HG02571 (cell line): ENCODE measurements at regions not wholly inside any gene's neighbourhood (a gene's known extent, or its start where the extent isn't known, plus 50 kb on each side); places are given as distances from the start of the nearest gene placed in this dataset.
A peak's percentile ranks its signal among the peaks of the same experiment; 100 is the strongest.
"Not testable (repeated sequence)": the region's sequence is repeated elsewhere in the genome, so short reads cannot be mapped to it uniquely, and the experiment has no call there.

Source experiments
- ATAC-seq: cut with Tn5 transposase; IDR thresholded peaks from one replicate; pipeline ENCODE4 v1.9.1; 2021; ENCODE audit warnings: mild to moderate bottlenecking, moderate library complexity; ENCODE audit not compliant: unreplicated experiment

DNA sequence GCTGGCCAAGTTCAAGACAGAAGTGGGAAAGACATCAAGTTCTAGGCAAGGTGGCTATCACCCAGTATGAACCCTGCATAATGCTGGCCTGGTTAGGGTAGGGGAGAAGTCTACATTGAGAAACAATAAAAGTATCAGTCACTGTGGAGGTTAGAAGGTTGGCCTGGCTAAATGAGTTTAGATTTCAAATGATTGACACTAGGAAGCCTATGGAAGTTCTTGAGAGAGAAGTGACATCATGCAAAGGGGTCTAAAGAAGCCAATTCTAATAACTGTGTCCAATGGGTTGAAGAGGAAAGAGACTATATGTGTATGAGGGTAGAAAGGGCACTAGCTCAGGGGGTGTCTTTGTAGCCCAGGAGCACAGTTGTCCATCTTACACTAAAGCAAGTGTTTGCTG is 98.5 kb upstream of the MBIP start:
- no peak for ATAC-seq

DNA sequence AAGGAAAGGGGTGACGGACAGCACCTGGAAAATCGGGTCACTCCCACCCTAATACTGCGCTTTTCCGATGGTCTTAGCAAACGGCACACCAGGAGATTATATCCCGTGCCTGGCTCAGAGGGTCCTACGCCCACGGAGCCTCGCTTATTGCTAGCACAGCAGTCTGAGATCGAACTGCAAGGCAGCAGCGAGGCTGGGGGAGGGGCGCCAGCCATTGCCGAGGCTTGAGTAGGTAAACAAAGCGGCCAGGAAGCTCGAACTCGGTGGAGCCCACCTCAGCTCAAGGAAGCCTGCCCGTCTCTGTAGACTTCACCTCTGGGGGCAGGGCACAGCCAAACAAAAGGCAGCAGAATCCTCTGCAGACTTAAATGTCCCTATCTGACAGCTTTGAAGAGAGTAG is 91.5 kb upstream of the MBIP start:
- not testable (repeated sequence) for ATAC-seq

DNA sequence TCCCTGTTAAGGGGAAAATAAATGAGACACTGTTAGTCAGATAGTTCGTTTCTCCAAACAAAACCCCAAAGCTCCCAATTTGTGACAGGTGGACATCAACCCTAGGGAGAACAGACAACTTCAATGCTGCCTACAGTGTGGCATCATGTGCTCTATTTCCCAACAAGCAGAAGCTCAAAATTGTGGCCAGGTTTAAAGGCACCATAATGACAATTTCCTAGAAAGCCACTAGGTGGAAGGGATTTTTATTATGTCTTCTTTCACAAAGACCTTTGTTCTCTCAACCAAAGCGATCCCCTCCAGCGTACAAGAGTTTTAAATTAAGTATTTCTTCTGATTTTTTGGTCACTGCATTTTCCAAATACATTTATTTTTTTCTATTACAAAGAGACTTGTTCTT is 88.0 kb upstream of the MBIP start:
- ATAC-seq: no peak

DNA sequence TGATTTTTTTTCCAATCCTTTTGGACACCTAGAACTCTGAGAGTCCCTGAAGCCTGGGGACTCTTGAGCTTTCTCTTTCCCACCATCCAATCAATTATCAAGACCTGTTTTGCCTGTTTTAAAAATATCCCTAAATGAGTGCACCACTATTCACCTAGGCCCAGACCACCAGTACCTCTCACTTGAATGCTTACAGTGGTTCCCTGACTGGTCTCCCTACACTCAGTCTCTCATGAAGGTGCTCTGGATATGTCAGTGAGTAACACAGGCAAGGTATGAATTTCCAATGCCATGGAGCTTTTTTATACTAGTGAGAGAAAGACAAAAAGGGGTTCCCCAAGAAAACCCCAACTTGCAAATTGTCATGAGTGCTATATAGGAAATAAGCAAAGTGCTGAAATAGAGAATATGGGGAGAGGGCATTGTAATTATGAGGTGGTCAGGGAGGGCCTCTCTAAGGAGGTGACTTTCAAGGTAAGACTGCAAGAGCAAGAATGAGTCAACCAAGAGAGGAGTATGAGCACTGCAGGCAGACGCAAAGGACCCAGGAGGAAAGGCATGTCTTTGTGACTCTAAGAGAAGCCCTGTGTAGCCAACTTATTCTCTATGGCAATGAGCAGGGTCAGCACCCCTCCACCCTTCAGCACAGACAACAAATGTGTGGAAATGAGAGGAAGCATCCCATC is 85.3 kb upstream of the MBIP start:
- ATAC-seq: no peak

DNA sequence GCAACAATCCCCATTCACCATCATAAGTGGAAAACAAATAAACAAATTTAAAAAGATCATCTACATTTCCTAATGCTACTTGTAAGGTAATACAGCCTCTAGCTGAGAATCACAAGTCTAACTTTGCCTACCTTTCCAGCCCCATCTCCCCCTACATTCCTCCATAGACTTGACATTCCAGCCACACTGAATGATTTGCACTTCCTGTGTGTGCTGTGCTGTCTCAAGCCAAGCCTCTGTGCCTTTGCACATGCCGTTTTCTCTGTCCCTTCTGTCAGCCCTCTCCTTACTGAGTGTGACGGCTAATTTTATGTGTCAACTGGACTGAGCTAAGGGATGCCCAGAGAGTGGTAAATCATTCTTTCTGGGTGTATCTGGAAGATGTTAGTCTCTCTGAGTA is 82.4 kb upstream of the MBIP start:
- no peak for ATAC-seq

DNA sequence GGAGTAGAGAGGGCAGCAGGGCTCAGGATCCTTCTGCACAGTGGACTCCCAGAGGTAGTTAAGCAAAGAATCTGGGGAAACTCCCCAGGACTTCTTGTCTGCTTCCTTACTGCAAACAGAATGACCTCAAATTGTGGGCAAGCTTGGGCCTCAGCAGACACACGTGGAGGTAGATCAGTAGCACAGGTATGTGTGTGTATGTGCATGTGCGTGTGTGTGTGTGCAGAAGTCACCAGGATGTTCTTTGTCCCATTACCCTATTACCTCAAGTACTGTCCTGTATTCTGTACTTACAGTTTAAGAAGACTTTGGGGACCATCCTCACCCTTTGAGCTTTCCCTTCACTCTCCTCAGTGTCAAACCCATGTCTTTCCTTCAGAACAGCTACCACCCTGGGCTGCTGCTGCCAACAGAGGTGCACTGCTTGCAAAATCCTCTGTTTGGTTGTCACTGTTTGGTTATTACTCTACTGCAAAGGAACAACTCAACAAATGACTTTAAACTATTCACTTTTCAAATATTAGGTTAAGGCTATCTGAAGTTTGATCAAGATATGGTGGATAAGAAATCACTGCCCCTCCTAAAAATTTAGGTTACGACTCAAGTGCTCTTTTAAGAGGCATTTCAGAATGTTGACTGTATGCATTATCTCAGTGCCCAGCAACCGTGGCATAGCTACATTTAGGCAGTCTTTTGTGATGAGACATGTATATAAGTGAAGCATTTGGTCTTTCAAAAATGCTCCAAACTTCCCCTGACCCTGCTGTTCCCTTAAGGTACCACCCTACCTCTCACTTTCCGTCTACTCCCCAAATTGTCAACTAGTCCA is 78.2 kb upstream of the MBIP start:
- ATAC-seq: no peak

DNA sequence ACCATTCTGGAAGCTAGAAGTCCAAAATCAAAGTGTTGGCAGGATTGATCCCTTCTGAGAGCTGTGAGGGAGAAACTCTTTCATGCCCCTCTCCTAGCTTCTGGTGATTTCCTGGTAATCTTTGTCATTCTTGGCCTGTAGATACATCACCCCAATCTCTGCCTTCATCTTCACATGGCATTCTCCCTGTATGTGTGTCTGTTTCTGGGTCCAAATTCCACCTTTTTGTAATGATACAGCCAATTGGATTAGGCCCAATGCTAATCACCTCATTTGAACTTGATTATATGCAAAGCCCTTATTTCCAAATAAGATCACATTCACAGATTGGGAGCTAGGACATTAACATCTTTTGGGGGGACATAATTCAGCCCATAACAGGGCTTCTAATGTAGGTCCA is 76.9 kb upstream of the MBIP start:
- no peak for ATAC-seq

DNA sequence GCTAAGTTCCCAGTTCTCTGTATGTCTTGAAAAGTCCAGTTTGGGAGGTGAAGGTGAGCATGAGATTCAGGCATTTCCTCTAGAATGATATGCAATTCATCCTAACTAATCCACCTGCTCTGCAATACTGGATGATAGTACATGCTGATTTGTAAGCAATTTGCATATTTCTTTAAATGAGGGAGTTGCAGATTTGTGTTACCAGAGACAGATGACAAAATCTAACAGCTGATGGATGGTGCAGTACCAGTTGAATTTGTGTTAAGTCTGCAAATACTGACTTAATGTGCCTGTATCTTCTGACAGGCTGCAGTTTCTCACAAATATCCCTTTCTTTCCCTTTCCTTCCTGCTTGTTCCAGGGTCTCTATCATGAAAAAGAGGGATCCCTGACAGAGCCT is 76.4 kb upstream of the MBIP start:
- no peak for ATAC-seq

DNA sequence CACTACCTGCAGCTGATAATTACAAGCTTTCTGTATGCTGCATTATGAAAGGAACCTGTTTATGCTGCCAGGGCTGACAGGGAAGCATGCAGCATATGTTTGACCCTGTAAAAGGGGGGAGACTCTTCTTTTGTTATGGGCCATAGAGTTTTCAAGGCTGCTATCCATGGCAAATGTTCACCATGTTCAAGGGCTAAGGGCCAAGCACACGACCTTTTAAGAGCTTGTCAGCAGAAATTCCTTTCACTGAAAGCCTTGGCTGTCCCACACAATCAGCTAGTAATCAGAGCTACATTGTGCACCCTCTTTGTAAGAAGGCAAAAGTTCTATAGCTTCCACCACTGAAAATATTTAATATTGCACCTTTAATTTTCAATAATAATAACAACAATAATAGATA is 74.2 kb upstream of the MBIP start:
- ATAC-seq: no peak

DNA sequence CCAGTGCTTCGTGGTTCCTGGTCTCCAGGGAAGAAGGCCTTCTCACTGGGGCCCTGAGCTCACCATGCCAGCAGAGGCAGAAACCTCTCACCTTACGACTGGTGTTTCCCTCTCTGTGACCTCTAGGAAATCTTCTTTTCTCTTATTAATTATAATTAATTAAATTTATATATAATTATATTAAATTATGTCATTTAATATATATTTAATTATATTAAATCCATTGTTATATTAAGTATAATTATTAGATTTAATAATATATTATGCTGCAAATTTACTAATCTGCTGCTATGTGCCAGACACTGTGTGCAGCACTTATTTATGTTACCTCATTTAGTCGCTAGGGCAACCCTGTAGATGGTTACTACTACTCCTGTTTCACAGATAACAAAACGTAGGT is 70.3 kb upstream of the MBIP start:
- ATAC-seq: no peak

DNA sequence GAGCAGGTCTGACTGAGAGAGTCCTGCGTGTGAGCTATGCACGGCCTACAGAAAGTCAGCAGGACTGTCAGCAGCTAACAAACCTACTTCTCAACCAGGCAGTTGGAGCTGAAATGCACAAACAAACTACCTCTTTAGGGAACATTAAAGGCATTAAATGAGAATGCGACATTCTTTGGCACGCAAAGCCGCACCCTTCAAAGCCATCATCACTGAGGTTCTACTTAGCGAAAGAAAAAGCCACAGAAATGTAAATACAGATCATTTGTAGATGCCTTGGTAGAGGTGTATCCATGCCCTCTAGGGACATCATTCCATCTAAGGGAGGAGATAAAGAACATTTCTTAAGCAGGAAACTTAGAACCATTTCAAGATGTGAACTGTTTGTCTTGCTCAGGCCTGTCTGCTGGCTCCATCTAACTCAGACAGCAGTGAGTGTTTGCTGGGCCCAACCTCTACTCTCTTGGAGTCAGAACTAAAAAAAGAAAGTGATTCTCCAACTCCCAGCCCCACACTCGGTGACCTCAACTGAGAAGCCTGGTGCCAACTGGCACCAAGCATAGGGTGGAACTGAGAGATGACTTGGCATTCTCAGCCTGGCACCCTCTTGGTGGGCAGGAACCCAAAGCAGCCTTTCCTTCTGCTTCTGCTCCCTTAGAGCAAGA is 63.5 kb upstream of the MBIP start:
- no peak for ATAC-seq

DNA sequence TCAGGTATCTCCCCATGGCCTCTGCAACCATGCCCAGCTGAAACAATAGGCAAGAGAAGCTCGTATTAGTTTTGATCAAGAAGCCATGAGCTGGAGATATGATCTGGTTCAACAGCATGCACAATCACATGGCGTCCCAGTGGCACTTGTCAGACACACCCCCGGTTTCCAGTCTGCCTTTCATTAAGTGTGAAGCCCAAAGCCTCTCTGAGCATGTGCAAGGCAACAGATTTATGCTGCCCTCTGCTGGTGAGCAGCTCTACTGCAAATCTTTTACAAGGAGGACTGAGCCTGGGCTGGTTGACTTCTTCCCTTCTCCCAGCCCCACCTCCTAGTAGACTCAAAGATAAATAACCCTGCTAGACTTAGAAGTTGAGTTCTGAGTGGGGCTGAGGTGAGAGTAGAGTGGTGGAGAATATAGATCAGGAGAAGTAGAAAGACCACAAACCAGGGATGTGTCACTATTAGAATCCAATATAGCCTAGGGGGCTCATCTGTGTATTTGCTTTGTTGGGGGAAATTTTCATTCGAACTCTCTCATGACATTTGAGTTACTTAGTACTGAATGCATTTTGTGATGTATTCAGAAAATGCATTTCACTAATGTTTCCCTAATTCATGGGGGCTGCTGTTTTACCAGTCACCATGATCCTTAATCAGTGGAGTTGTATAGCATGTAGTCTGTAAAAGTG is 53.7 kb upstream of the MBIP start:
- peak; percentile 93 for ATAC-seq
